SK-N-SH (cell line): ENCODE measurements at regions not wholly inside any gene's neighbourhood (a gene's known extent, or its start where the extent isn't known, plus 50 kb on each side); places are given as distances from the start of the nearest gene placed in this dataset.
A peak's percentile ranks its signal among the peaks of the same experiment; 100 is the strongest.

ENCODE experiments used
- CTCF ChIA-PET: fragments of 300-600, 350-600 bp; formaldehyde crosslinking; extraction: SDS; loops from one replicate; lab custom pipeline; 2021; lab: Yijun Ruan, JAX
- POLR2A ChIA-PET: fragments of 350-600 bp; sonication (Branson Sonifier 250); formaldehyde crosslinking; extraction: SDS; loops from one replicate; lab custom pipeline; 2020; ENCODE audit warnings: antibody characterized with exemption, inconsistent platforms; lab: Yijun Ruan, JAX
- DNase-seq: peaks from one replicate; pipeline ENCODE4 v3.0.0; 2012
- H2AFZ ChIP-seq: fragments of 200-600 bp; sonication (generic); 2 replicates; pipeline ENCODE4 v1.8.1; 2016; ENCODE audit warnings: antibody characterized with exemption, mild to moderate bottlenecking, low read depth
- H3F3A ChIP-seq: fragments of 200-600 bp; sonication (generic); replicated peaks from 2 replicates; pipeline ENCODE3; 2016; ENCODE audit warnings: antibody characterized with exemption, mild to moderate bottlenecking; ENCODE audit not compliant: insufficient read depth
- H3K27ac ChIP-seq, 2 experiments: fragments of 200-500 bp in 1 of 2; fragments of 200-600 bp in 1 of 2; sonication (Bioruptor generic) in 1 of 2; sonication (generic), shearing (Covaris generic) in 1 of 2; 2 replicates each; pipeline versions ENCODE4 v1.5.1 to v1.6.1; 2014 to 2016; ENCODE audit warnings: low read depth in 2 of 2, inconsistent platforms in 1 of 2, low read length in 1 of 2, mild to moderate bottlenecking in 1 of 2, mixed read lengths in 1 of 2
- H3K27me3 ChIP-seq: fragments of 200-600 bp; sonication (generic), shearing (Covaris generic); 2 replicates; pipeline ENCODE4 v1.6.1; 2016; ENCODE audit warnings: mixed run types; ENCODE audit not compliant: insufficient read depth
- H3K36me3 ChIP-seq, 2 experiments: fragments of 200-500 bp in 1 of 2; fragments of 200-600 bp in 1 of 2; sonication (Bioruptor generic) in 1 of 2; sonication (generic) in 1 of 2; replicated peaks in 1 of 2; 2 replicates each; pipeline versions ENCODE3 to v1.5.1; 2014 to 2016; ENCODE audit warnings: low read length in 1 of 2, mild to moderate bottlenecking in 1 of 2; ENCODE audit not compliant: insufficient read depth in 2 of 2, control insufficient read depth in 1 of 2
- H3K4me1 ChIP-seq, 2 experiments: fragments of 200-500 bp in 1 of 2; fragments of 200-600 bp in 1 of 2; sonication (Bioruptor generic) in 1 of 2; sonication (generic), shearing (Covaris generic) in 1 of 2; 2 replicates each; pipeline versions ENCODE4 v1.5.1 to v1.6.1; 2014 to 2016; ENCODE audit warnings: low read depth in 1 of 2, low read length in 1 of 2, mixed run types in 1 of 2; ENCODE audit not compliant: insufficient read depth in 2 of 2, control insufficient read depth in 1 of 2
- H3K4me2 ChIP-seq: fragments of 200-600 bp; sonication (generic), shearing (Covaris generic); 2 replicates; pipeline ENCODE4 v1.6.1; 2017; ENCODE audit warnings: mixed run types
- H3K4me3 ChIP-seq, 2 experiments: fragments of 200-500 bp in 1 of 2; fragments of 200-600 bp in 1 of 2; sonication (Bioruptor generic) in 1 of 2; sonication (generic), shearing (Covaris generic) in 1 of 2; 2 replicates each; pipeline versions ENCODE4 v1.5.1 to v1.8.1; 2014 to 2016; ENCODE audit warnings: low read depth in 2 of 2, inconsistent platforms in 1 of 2, low read length in 1 of 2, mild to moderate bottlenecking in 1 of 2, mixed read lengths in 1 of 2, moderate library complexity in 1 of 2
- H3K79me2 ChIP-seq: fragments of 200-600 bp; sonication (generic); 2 replicates; pipeline ENCODE4 v1.8.1; 2017; ENCODE audit warnings: mild to moderate bottlenecking; ENCODE audit not compliant: insufficient read depth
- H3K9ac ChIP-seq: fragments of 200-600 bp; sonication (generic); 2 replicates; pipeline ENCODE4 v1.6.1; 2017; ENCODE audit warnings: mixed run types
- H3K9me2 ChIP-seq: fragments of 200-600 bp; sonication (generic); 2 replicates; pipeline ENCODE4 v1.6.1; 2017; ENCODE audit warnings: mixed run types
- H3K9me3 ChIP-seq: fragments of 200-600 bp; sonication (generic); 2 replicates; pipeline ENCODE4 v1.6.1; 2017; ENCODE audit warnings: mixed run types, mild to moderate bottlenecking, moderate library complexity
- H4K20me1 ChIP-seq: fragments of 200-600 bp; sonication (generic); 2 replicates; pipeline ENCODE4 v1.6.1; 2017; ENCODE audit warnings: mild to moderate bottlenecking, mixed run types; ENCODE audit not compliant: insufficient read depth
- CHD2 ChIP-seq: fragments of 150-350 bp; IDR thresholded peaks from 2 replicates; pipeline ENCODE4 v1.6.1; 2018; ENCODE audit warnings: low read length; ENCODE audit not compliant: partially characterized antibody
- EZH2phosphoT487 ChIP-seq: fragments of 200-600 bp; sonication (generic); IDR thresholded peaks from 2 replicates; pipeline ENCODE4 v1.6.1; 2017; ENCODE audit warnings: low read depth, mixed run types, mild to moderate bottlenecking, antibody characterized with exemption, moderate library complexity, borderline replicate concordance
- FOXM1 ChIP-seq: IDR thresholded peaks from 2 replicates; pipeline ENCODE4 v1.4.0; 2012; ENCODE audit warnings: low read depth, mild to moderate bottlenecking
- GATA2 ChIP-seq: sonication (generic); formaldehyde crosslinking; IDR thresholded peaks from 2 replicates; pipeline ENCODE4 v1.5.0; 2020; ENCODE audit warnings: mild to moderate bottlenecking, missing genetic modification reagents
- MAX ChIP-seq: IDR thresholded peaks from 2 replicates; pipeline ENCODE4 v1.4.0; 2012; ENCODE audit warnings: low read depth
- MXI1 ChIP-seq: IDR thresholded peaks from 2 replicates; pipeline ENCODE4 v1.6.1; 2012; ENCODE audit warnings: mild to moderate bottlenecking, low read depth, low read length, improper control_type of control experiment
- NFIC ChIP-seq: IDR thresholded peaks from 2 replicates; pipeline ENCODE4 v1.4.0; 2012; ENCODE audit warnings: borderline replicate concordance
- POLR2AphosphoS5 ChIP-seq: IDR thresholded peaks from 2 replicates; pipeline ENCODE4 v1.6.1; 2012; ENCODE audit warnings: low read depth, low read length
- REST ChIP-seq: IDR thresholded peaks from 2 replicates; pipeline ENCODE4 v1.6.1; 2012; ENCODE audit warnings: mild to moderate bottlenecking, low read depth, low read length, moderate library complexity
- RFX5 ChIP-seq: IDR thresholded peaks from 2 replicates; pipeline ENCODE4 v1.6.1; 2012; ENCODE audit warnings: mild to moderate bottlenecking, improper control_type of control experiment, low read length
- TAF1 ChIP-seq: IDR thresholded peaks from 2 replicates; pipeline ENCODE4 v1.6.1; 2012; ENCODE audit warnings: low read depth, mild to moderate bottlenecking, low read length, moderate library complexity, borderline replicate concordance
- TCF12 ChIP-seq: IDR thresholded peaks from 2 replicates; pipeline ENCODE4 v1.4.0; 2012
- USF2 ChIP-seq: fragments of 150-350 bp; IDR thresholded peaks from 2 replicates; pipeline ENCODE4 v1.6.1; 2017; ENCODE audit warnings: antibody characterized with exemption, low read length, low read depth, borderline replicate concordance
- ZBTB33 ChIP-seq: IDR thresholded peaks from 2 replicates; pipeline ENCODE4 v1.4.0; 2012; ENCODE audit warnings: low read depth, borderline replicate concordance
- WGBS: methylation state at CpG from one replicate; pipeline ENCODE4 v1.1.6; 2017; ENCODE audit warnings: low lambda C conversion rate; 5-methylcytosine and 5-hydroxymethylcytosine counted together

GRCh38 chr2:221103930-221104329, 468.2 kb downstream of the EPHA4 start (continued):
- TF ChIP-seq ZBTB33 = no peak
- no peak for TF ChIP-seq TCF12
- TF ChIP-seq, all 33 proteins: peak for 0

GRCh38 chr2:221104361-221104811, 467.7 kb downstream of the EPHA4 start:
- CTCF ChIA-PET = no interaction called here
- Histone ChIP-seq H3K27me3 (no peaks in the 10 kb centered on the region), H2AFZ (0 out of 2 replicates have a peak overlapping the region, but pooled peaks have one; percentile 22), H3K4me2 (no peak overlapping the region), H3K9ac (no peak overlapping the region), H4K20me1 (no peaks in the 10 kb centered on the region), H3K36me3 (no peaks in the 10 kb centered on the region), H3K9me2 (no peaks in the 10 kb centered on the region), H3K4me3 (no peak overlapping the region), H3K79me2 (no peaks in the 10 kb centered on the region), H3K27ac (no peak overlapping the region), H3K4me1 (no peaks in the 10 kb centered on the region), H3K9me3 (no peaks in the 10 kb centered on the region), H3F3A (no peaks in the 10 kb centered on the region)
- no peak for TF ChIP-seq EZH2phosphoT487
- no peak for TF ChIP-seq FOXM1
- TF ChIP-seq NFIC = no peak
- TF ChIP-seq MAX = no peak
- TF ChIP-seq REST = no peak
- no peak for TF ChIP-seq USF2
- no peak for TF ChIP-seq CHD2
- no peak for TF ChIP-seq POLR2AphosphoS5
- no peak for TF ChIP-seq RFX5
- TF ChIP-seq ZBTB33 = no peak
- TF ChIP-seq TAF1 = no peak
- no peak for TF ChIP-seq GATA2 (CRISPR knock-in tag)
- TF ChIP-seq MXI1 = no peak
- no peak for DNase-seq
- 15% methylated on average over 8 of the region's 12 CpGs for WGBS
- POLR2A ChIA-PET = no interaction called here
